Panc1 (cell line): ENCODE measurements at regions not wholly inside any gene's neighbourhood (a gene's known extent, or its start where the extent isn't known, plus 50 kb on each side); places are given as distances from the start of the nearest gene placed in this dataset.
"Not testable (repeated sequence)": the region's sequence is repeated elsewhere in the genome, so short reads cannot be mapped to it uniquely, and the experiment has no call there.

Experiments
- ATAC-seq: fragments of 200-7000 bp; cut with Tn5 transposase; 2 replicates; pipeline ENCODE4 v1.9.1; 2020; ENCODE audit warnings: mild to moderate bottlenecking, moderate library complexity
- BruUV-seq: library from RNA; stranded (reverse); fragments of 400-500 nt; replicated peaks from 2 replicates; lab custom pipeline; 2021; lab: Mats Ljungman, UMichigan
- CTCF ChIA-PET: fragments of 300-600 bp; sonication (Branson Sonifier 250); formaldehyde crosslinking; loops from one replicate; lab custom pipeline; 2022; ENCODE audit warnings: antibody characterized with exemption; lab: Charles Lee
- POLR2A ChIA-PET: fragments of 300-600 bp; sonication (Branson Sonifier 250); formaldehyde crosslinking; loops from one replicate; lab custom pipeline; 2022; ENCODE audit warnings: antibody characterized with exemption; lab: Charles Lee
- DNase-seq: peaks from one replicate; pipeline ENCODE4 v3.0.0-alpha.2; 2010; ENCODE audit warnings: low read depth, low spot score
- H3K27ac ChIP-seq: 2 replicates; pipeline ENCODE4 v1.5.1; 2011; ENCODE audit warnings: mild to moderate bottlenecking, low read length, inconsistent platforms
- H3K27me3 ChIP-seq: fragments of 200-500 bp; sonication (Bioruptor generic); 2 replicates; pipeline ENCODE4 v1.6.0; 2014; ENCODE audit warnings: low read length, inconsistent platforms; ENCODE audit not compliant: control insufficient read depth, insufficient read depth
- H3K36me3 ChIP-seq: fragments of 200-500 bp; sonication (Bioruptor generic); 2 replicates; pipeline ENCODE4 v1.5.1; 2014; ENCODE audit warnings: inconsistent platforms, mild to moderate bottlenecking, low read length, moderate library complexity; ENCODE audit not compliant: control insufficient read depth, insufficient read depth
- H3K4me1 ChIP-seq: 2 replicates; pipeline ENCODE4 v1.5.1; 2011; ENCODE audit warnings: inconsistent platforms, mild to moderate bottlenecking, low read length, moderate library complexity; ENCODE audit not compliant: control insufficient read depth, insufficient read depth
- H3K4me3 ChIP-seq, 2 experiments: 2 replicates each; pipeline ENCODE4 v1.5.1; 2011 to 2012; ENCODE audit warnings: low read depth in 2 of 2, low read length in 2 of 2, mild to moderate bottlenecking in 2 of 2, inconsistent platforms in 1 of 2, moderate library complexity in 1 of 2
- H3K9me3 ChIP-seq: fragments of 200-500 bp; sonication (Bioruptor generic); 2 replicates; pipeline ENCODE4 v1.5.1; 2014; ENCODE audit warnings: low read depth, mild to moderate bottlenecking, inconsistent platforms, low read length, moderate library complexity; ENCODE audit not compliant: control insufficient read depth, insufficient read depth
- CTCF ChIP-seq: fragments of 450-650 bp; IDR thresholded peaks from 2 replicates; pipeline ENCODE4 v1.5.1; 2017; ENCODE audit warnings: mild to moderate bottlenecking
- POLR2AphosphoS5 ChIP-seq: IDR thresholded peaks from 2 replicates; pipeline ENCODE4 v1.6.1; 2012; ENCODE audit warnings: mild to moderate bottlenecking, low read depth, low read length, moderate library complexity
- REST ChIP-seq, 2 experiments: IDR thresholded peaks; 2 replicates each; pipeline ENCODE4 v1.6.1; 2011 to 2012; ENCODE audit warnings: low read depth in 2 of 2, control low read depth in 1 of 2, low read length in 1 of 2, mild to moderate bottlenecking in 1 of 2, moderate library complexity in 1 of 2; ENCODE audit not compliant: insufficient read depth in 1 of 2
- SIN3A ChIP-seq: IDR thresholded peaks from 2 replicates; pipeline ENCODE4 v1.6.1; 2012; ENCODE audit warnings: low read depth, mild to moderate bottlenecking, low read length, moderate library complexity, borderline replicate concordance; ENCODE audit not compliant: insufficient read depth
- TCF7L2 ChIP-seq: IDR thresholded peaks from 2 replicates; pipeline ENCODE4 v1.6.1; 2011; ENCODE audit warnings: mild to moderate bottlenecking, low read depth, low read length, inconsistent platforms
- in situ Hi-C: cut with HindIII; loops from 2 replicates; pipeline ENCODE4 v1.10.0; 2016; ENCODE audit warnings: low sequenced_read_pairs, low pct_unique_long_range_greater_than_20kb
- intact Hi-C: fragments of 100-400 bp; cut with micrococcal nuclease; formaldehyde crosslinking; loops from one replicate; pipeline ENCODE4 v1.10.0; 2022; ENCODE audit not compliant: unreplicated experiment

GRCh38 chr2:8509621-8510020 is 172.2 kb upstream of the ID2 start:
- no peak for ATAC-seq
- Histone ChIP-seq H3K4me3 (no peak overlapping the region), H3K27me3 (no peaks in the 10 kb centered on the region), H3K36me3 (no peaks in the 10 kb centered on the region), H3K4me1 (no peaks in the 10 kb centered on the region), H3K27ac (no peak overlapping the region), H3K9me3 (no peaks in the 10 kb centered on the region)
- intact Hi-C loops (no loop called here), in situ Hi-C loops (no loop called here)
- TF ChIP-seq SIN3A: no peak
- ChIA-PET CTCF (interaction anchor here (0.5 kb wide), 1 partner anchor 603 kb away, joined by 5 read pairs; no protein-coding TSS in a partner anchor), POLR2A (no interaction called here)
- DNase-seq: no peak
- no TSS peak for BruUV-seq

GRCh38 chr2:8510055-8510454 is 171.8 kb upstream of the ID2 start:
- H3K4me3 ChIP-seq, ATAC-seq, in situ Hi-C loops, intact Hi-C loops, CTCF ChIA-PET, H3K27ac ChIP-seq, DNase-seq, POLR2A ChIA-PET, H3K4me1 ChIP-seq, H3K9me3 ChIP-seq, H3K36me3 ChIP-seq, H3K27me3 ChIP-seq, BruUV-seq: not testable (repeated sequence)

DNA sequence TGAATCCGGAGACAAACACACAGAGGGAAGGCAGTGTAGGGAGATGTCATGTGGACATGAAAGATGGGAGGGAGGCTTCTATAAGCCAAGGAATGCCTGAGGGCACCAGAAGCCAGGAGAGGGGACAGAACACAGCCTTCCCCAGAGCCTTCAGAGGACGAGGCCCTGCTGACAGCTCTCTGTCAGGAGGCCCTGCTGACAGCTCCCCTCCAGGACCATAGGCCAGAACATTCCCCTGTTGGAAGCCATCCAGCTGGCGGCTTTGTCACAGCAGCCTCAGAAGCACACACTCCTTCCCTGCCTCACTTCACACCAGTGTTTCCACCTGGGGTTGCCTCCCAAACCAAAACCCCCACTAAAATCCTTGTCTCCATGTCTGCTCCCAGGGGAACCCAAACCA is 171.3 kb upstream of the ID2 start:
- CTCF ChIA-PET: interaction anchor here (0.5 kb wide), 1 partner anchor 497 kb away, joined by 4 read pairs; no protein-coding TSS in a partner anchor
- ATAC-seq (no peak), DNase-seq (no peak)
- H3K27me3 ChIP-seq: no peaks in the 10 kb centered on the region
- H3K27ac ChIP-seq: no peak overlapping the region
- no peaks in the 10 kb centered on the region for H3K4me1 ChIP-seq
- no peaks in the 10 kb centered on the region for H3K9me3 ChIP-seq
- TF ChIP-seq REST (IDR thresholded peaks at IDR 0.05; ENCODE audit: insufficient read depth in 1 of 2, low read depth in 2 of 2, low read length in 1 of 2) (no peak), SIN3A (no peak), POLR2AphosphoS5 (no peak), TCF7L2 (no peak), CTCF (no peak)
- in situ Hi-C loops: no loop called here
- H3K4me3 ChIP-seq: no peak overlapping the region
- POLR2A ChIA-PET: no interaction called here
- H3K36me3 ChIP-seq: no peaks in the 10 kb centered on the region
- intact Hi-C loops: no loop called here
- BruUV-seq: no TSS peak
